Natural killer cell (primary cell): ENCODE measurements at regions not wholly inside any gene's neighbourhood (a gene's known extent, or its start where the extent isn't known, plus 50 kb on each side); places are given as distances from the start of the nearest gene placed in this dataset.

Experiments
- ATAC-seq, 3 donors: fragments of 150-1000 bp in 2 of 3; fragments of 200-7000 bp in 1 of 3; cut with Tn5 transposase; 1 replicate in 1 of 3; 2 replicates in 2 of 3; pipeline ENCODE4 v1.10.0; 2021; ENCODE audit warnings: mild to moderate bottlenecking in 2 of 3, moderate library complexity in 2 of 3
- DNase-seq, 2 donors: peaks; one replicate each; pipeline versions ENCODE4 v3.0.0 to v3.0.0-alpha.2; 2013 to 2021; ENCODE audit warnings: mixed read lengths in 1 of 2
- H3K27ac ChIP-seq: one replicate; pipeline ENCODE4 v1.5.1; 2013; ENCODE audit warnings: mild to moderate bottlenecking, low read length
- H3K27me3 ChIP-seq: one replicate; pipeline ENCODE4 v1.6.1; 2013; ENCODE audit warnings: low read length; ENCODE audit not compliant: control insufficient read depth, insufficient read depth
- H3K36me3 ChIP-seq: one replicate; pipeline ENCODE4 v1.6.1; 2013; ENCODE audit warnings: low read length; ENCODE audit not compliant: control insufficient read depth, insufficient read depth
- H3K4me1 ChIP-seq: one replicate; pipeline ENCODE4 v1.6.1; 2013; ENCODE audit warnings: low read length; ENCODE audit not compliant: control insufficient read depth, insufficient read depth
- H3K4me3 ChIP-seq: one replicate; pipeline ENCODE4 v1.5.1; 2013; ENCODE audit warnings: low read length
- H3K9me3 ChIP-seq: one replicate; pipeline ENCODE4 v1.6.1; 2013; ENCODE audit warnings: low read length; ENCODE audit not compliant: control insufficient read depth, insufficient read depth
- H3K27ac Mint-ChIP-seq, 2 donors: one replicate each; pipeline ENCODE4 v1.8.0; 2022; ENCODE audit warnings: mild to moderate bottlenecking in 2 of 2, mixed read lengths in 2 of 2, moderate library complexity in 1 of 2
- H3K27me3 Mint-ChIP-seq, 2 donors: one replicate each; pipeline ENCODE4 v1.8.0; 2022; ENCODE audit warnings: low read depth in 2 of 2, mixed read lengths in 2 of 2
- H3K36me3 Mint-ChIP-seq: one replicate; pipeline ENCODE4 v1.8.0; 2022; ENCODE audit warnings: mixed read lengths
- H3K4me1 Mint-ChIP-seq, 2 donors: one replicate each; pipeline ENCODE4 v1.8.0; 2022; ENCODE audit warnings: mixed read lengths in 2 of 2
- H3K4me3 Mint-ChIP-seq: one replicate; pipeline ENCODE4 v1.8.0; 2022; ENCODE audit warnings: mild to moderate bottlenecking, moderate library complexity, mixed read lengths
- H3K9me3 Mint-ChIP-seq, 2 donors: one replicate each; pipeline ENCODE4 v1.8.0; 2022; ENCODE audit warnings: mixed read lengths in 2 of 2
- WGBS: methylation state at CpG from one replicate; pipeline ENCODE4 v1.1.7; 2013; ENCODE audit warnings: missing lambda C conversion rate; ENCODE audit not compliant: insufficient coverage; 5-methylcytosine and 5-hydroxymethylcytosine counted together
- intact Hi-C: fragments of 100-400 bp; cut with micrococcal nuclease; formaldehyde crosslinking; loops from one replicate; pipeline ENCODE4 v1.14.2; 2022
- TF ChIP-seq, protein P1 (sequence below): fragments of 200-600 bp; IDR thresholded peaks from one replicate; pipeline ENCODE4 v1.8.0; 2022; ENCODE audit warnings: antibody characterized with exemption

DNA sequence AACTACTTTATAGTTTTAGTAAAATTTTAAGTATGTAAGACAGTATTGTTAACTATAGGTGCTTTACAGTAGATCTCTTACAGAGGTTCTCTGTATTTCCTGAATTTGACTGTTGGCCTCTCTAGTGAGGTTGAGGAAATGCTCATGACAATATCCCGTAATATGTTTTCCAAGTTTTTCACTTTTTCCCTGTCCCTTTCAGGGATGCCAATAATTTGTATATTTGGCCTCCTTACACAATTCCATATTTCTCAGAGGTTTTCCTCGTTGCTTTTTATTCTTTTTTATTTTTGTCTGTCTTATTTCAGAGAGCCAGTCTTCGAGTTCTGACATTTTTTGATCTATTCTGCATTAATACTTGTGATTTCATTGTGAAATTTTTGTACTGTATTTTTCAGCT is 233.7 kb upstream of the PDE3A start:
- Histone ChIP-seq H3K4me1 (no peaks in the 10 kb centered on the region), H3K27me3 (no peaks in the 10 kb centered on the region), H3K27ac (no peak overlapping the region), H3K9me3 (no peaks in the 10 kb centered on the region), H3K4me3 (no peak overlapping the region), H3K36me3 (no peaks in the 10 kb centered on the region)
- Mint-ChIP-seq H3K4me1 (no peaks in the 10 kb centered on the region), H3K4me3 (no peak overlapping the region), H3K27me3 (no peaks in the 10 kb centered on the region), H3K9me3 (peaks cover 4 to 6% of the 10 kb centered on the region in 2 donors), H3K27ac (no peak overlapping the region), H3K36me3 (no peaks in the 10 kb centered on the region)
- intact Hi-C loops: no loop called here
- no peak for ATAC-seq
- TF ChIP-seq, protein P1, sequence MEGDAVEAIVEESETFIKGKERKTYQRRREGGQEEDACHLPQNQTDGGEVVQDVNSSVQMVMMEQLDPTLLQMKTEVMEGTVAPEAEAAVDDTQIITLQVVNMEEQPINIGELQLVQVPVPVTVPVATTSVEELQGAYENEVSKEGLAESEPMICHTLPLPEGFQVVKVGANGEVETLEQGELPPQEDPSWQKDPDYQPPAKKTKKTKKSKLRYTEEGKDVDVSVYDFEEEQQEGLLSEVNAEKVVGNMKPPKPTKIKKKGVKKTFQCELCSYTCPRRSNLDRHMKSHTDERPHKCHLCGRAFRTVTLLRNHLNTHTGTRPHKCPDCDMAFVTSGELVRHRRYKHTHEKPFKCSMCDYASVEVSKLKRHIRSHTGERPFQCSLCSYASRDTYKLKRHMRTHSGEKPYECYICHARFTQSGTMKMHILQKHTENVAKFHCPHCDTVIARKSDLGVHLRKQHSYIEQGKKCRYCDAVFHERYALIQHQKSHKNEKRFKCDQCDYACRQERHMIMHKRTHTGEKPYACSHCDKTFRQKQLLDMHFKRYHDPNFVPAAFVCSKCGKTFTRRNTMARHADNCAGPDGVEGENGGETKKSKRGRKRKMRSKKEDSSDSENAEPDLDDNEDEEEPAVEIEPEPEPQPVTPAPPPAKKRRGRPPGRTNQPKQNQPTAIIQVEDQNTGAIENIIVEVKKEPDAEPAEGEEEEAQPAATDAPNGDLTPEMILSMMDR: no peak
- WGBS: 78% methylated on average over 3 of the region's 3 CpGs
- no peak for DNase-seq

DNA sequence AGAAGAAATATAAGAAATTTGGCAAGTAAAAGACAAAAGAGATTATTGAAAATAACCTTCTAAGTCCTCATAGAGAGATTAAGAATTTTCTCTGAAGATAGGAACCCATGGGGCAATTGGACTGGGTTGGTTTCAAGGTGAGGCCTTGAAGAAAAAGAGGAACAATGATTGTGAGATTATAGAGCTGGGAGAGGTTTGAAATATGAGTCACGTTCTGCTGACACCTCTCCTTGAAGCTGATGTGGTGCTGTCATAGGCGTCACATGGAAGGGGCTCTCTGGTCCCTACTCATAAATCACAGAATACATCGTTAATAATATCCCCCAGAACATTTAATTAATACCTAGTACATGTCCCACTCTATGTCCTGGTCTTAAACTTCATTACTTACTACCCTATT is 227.6 kb upstream of the PDE3A start:
- ATAC-seq (no peak), DNase-seq (no peak)
- Histone ChIP-seq H3K27ac (no peak overlapping the region), H3K9me3 (no peaks in the 10 kb centered on the region), H3K27me3 (no peaks in the 10 kb centered on the region), H3K4me1 (no peaks in the 10 kb centered on the region), H3K36me3 (no peaks in the 10 kb centered on the region), H3K4me3 (no peak overlapping the region)
- Mint-ChIP-seq H3K4me3 (no peak overlapping the region), H3K36me3 (no peaks in the 10 kb centered on the region), H3K4me1 (no peaks in the 10 kb centered on the region), H3K9me3 (peaks cover 4 to 7% of the 10 kb centered on the region in 2 donors), H3K27me3 (no peaks in the 10 kb centered on the region), H3K27ac (no peak overlapping the region)
- TF ChIP-seq, protein P1: no peak
- intact Hi-C loops: no loop called here
- WGBS: 34% methylated on average over 3 of the region's 3 CpGs

DNA sequence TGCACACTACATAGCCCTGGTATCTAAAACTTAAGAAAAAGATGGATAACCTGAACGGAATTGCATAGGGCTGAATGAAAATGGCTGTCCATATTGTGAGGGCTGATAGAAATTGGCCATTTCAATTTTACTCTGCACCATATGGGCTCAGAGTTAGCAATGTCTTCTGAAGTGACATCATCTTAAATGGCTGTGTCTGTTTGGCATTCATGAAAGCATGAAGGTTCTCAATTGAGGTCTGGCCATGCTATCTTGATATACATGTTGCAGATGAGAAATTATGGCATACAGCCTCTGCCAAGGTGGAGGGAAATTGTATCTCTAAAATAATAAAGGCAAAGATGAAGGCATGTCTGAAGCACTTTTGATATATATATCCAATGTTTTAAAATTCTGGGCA is 226.0 kb upstream of the PDE3A start:
- no peaks in the 10 kb centered on the region for H3K36me3 Mint-ChIP-seq
- no peaks in the 10 kb centered on the region for H3K4me1 ChIP-seq
- H3K9me3 ChIP-seq: no peaks in the 10 kb centered on the region
- H3K4me3 ChIP-seq: no peak overlapping the region
- no peaks in the 10 kb centered on the region for H3K36me3 ChIP-seq
- ATAC-seq (no peak), DNase-seq (no peak)
- 83% methylated on average over 1 of the region's 1 CpG for WGBS
- TF ChIP-seq, protein P1: no peak
- H3K27me3 ChIP-seq: no peaks in the 10 kb centered on the region
- H3K27me3 Mint-ChIP-seq: no peaks in the 10 kb centered on the region
- no peaks in the 10 kb centered on the region for H3K4me1 Mint-ChIP-seq
- H3K27ac Mint-ChIP-seq: no peak overlapping the region
- no peak overlapping the region for H3K27ac ChIP-seq
- peaks cover 0 to 5% of the 10 kb centered on the region in 2 donors for H3K9me3 Mint-ChIP-seq
- H3K4me3 Mint-ChIP-seq: no peak overlapping the region
- intact Hi-C loops: no loop called here

DNA sequence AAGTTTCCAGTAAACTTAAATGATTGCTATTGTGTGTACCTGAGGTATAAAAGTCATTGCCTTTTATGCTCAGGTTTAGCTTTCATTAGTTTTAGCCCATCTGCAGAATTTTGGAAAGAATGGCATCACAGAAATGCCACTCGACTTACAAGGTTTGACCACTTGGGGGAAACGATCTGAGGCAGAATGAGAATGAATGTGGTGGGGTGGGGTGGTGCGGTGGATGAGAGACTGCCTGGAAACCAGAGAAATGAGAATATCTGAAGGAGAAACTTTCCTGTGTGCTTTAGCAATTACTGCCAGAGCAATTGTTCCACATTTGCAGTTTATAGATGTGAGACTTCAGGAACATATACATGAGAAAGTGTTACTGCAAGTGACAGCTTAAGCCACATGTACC is 225.4 kb upstream of the PDE3A start:
- 64% methylated on average over 3 of the region's 3 CpGs for WGBS
- TF ChIP-seq, protein P1: no peak
- no peaks in the 10 kb centered on the region for H3K36me3 ChIP-seq
- no peak overlapping the region for H3K4me3 ChIP-seq
- no peaks in the 10 kb centered on the region for H3K9me3 ChIP-seq
- no peaks in the 10 kb centered on the region for H3K4me1 ChIP-seq
- ATAC-seq (no peak), DNase-seq (no peak)
- H3K4me1 Mint-ChIP-seq: no peaks in the 10 kb centered on the region
- intact Hi-C loops: no loop called here
- H3K4me3 Mint-ChIP-seq: no peak overlapping the region
- H3K27ac Mint-ChIP-seq: no peak overlapping the region
- no peaks in the 10 kb centered on the region for H3K36me3 Mint-ChIP-seq
- H3K27me3 Mint-ChIP-seq: no peaks in the 10 kb centered on the region
- H3K27ac ChIP-seq: no peak overlapping the region
- no peaks in the 10 kb centered on the region for H3K27me3 ChIP-seq
- peaks cover 0 to 5% of the 10 kb centered on the region in 2 donors for H3K9me3 Mint-ChIP-seq
